Activated CD4-positive, alpha-beta T cell treated with anti-CD3 and anti-CD28 coated beads for 24 hours (primary cell): ENCODE measurements at regions not wholly inside any gene's neighbourhood (a gene's known extent, or its start where the extent isn't known, plus 50 kb on each side); places are given as distances from the start of the nearest gene placed in this dataset.
"Not testable (repeated sequence)": the region's sequence is repeated elsewhere in the genome, so short reads cannot be mapped to it uniquely, and the experiment has no call there.

Experiments
- DNase-seq, 2 donors: peaks; one replicate each; pipeline ENCODE4 v3.0.0-alpha.2; 2020; ENCODE audit warnings: low read depth in 2 of 2

- DNase-seq, result no peak
These were observed 113.9 kb upstream of the GRM7 start for GRCh38 chr3:6747017-6747416.

GRCh38 chr3:6750782-6751181 is 110.1 kb upstream of the GRM7 start:
- DNase-seq, result no peak

GRCh38 chr3:6753536-6753935 is 107.4 kb upstream of the GRM7 start:
- DNase-seq, result no peak

GRCh38 chr3:6769532-6770396 is 91.2 kb upstream of the GRM7 start:
- not testable (repeated sequence) for DNase-seq

GRCh38 chr3:6770397-6770690 is 90.6 kb upstream of the GRM7 start:
- DNase-seq, result no peak

GRCh38 chr3:6771171-6771570 is 89.7 kb upstream of the GRM7 start:
- DNase-seq, result no peak

- no peak for DNase-seq
These were observed 81.8 kb upstream of the GRM7 start for GRCh38 chr3:6779140-6779539.

- no peak for DNase-seq
These were observed 79.8 kb upstream of the GRM7 start for GRCh38 chr3:6781092-6781491.

- DNase-seq, result no peak
These were observed 75.2 kb upstream of the GRM7 start for GRCh38 chr3:6785726-6786125.

GRCh38 chr3:6791161-6791560 is 69.8 kb upstream of the GRM7 start:
- no peak for DNase-seq

GRCh38 chr3:6799264-6799915 is 61.5 kb upstream of the GRM7 start:
- peak in 1 of 2 donors; percentile 15 for DNase-seq

GRCh38 chr3:6803619-6804018 is 57.3 kb upstream of the GRM7 start:
- DNase-seq, result no peak

GRCh38 chr3:6805236-6805635 is 55.7 kb upstream of the GRM7 start:
- no peak for DNase-seq

- no peak for DNase-seq
These were observed 53.9 kb upstream of the GRM7 start for GRCh38 chr3:6806991-6807390.

- no peak for DNase-seq
These were observed 52.8 kb upstream of the GRM7 start for GRCh38 chr3:6807967-6808588.

GRCh38 chr3:6809349-6809748 is 51.6 kb upstream of the GRM7 start:
- no peak for DNase-seq
